H1 (cell line): ENCODE measurements at regions not wholly inside any gene's neighbourhood (a gene's known extent, or its start where the extent isn't known, plus 50 kb on each side); places are given as distances from the start of the nearest gene placed in this dataset.

Experiments used
- ASH2L ChIP-seq: fragments of 200-600, 300-600 bp; sonication (generic); IDR thresholded peaks from one replicate; pipeline ENCODE4 v1.7.1; 2017; ENCODE audit warnings: low read length
- BCL11A ChIP-seq, 2 experiments: IDR thresholded peaks; one replicate each; pipeline ENCODE4 v1.6.1; 2011; ENCODE audit warnings: low read depth in 2 of 2, low read length in 2 of 2, mild to moderate bottlenecking in 2 of 2
- JUND ChIP-seq: IDR thresholded peaks from 2 replicates; pipeline ENCODE4 v1.6.1; 2011; ENCODE audit warnings: mild to moderate bottlenecking, improper control_type of control experiment, low read length
- YY1 ChIP-seq: IDR thresholded peaks from 2 replicates; pipeline ENCODE4 v1.6.1; 2011; ENCODE audit warnings: low read depth, mild to moderate bottlenecking, low read length
- TF ChIP-seq, protein P1 (sequence below): IDR thresholded peaks from 2 replicates; pipeline ENCODE4 v1.6.1; 2012; ENCODE audit warnings: inconsistent platforms

DNA sequence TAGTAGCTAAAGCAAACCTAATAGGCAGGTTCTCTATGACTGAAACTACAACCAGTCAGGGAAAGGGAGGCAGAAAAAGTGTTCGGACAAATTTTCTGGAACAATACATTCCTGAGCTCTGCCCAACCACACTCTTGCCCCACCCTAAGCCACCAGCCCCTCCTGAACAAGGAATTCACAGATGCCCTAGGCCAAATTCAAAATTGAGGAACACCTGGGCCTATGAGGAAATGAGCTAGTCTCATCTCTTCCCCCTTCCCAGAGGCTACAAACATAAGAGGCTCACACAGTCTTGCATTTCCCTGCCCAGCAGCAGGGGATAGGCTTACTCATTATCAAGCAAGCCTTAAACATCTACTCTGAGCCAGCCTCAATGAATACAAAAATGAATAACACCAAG is 284.7 kb downstream of the ZNF674 start (continued):
- TF ChIP-seq ASH2L (no peak), JUND (no peak), YY1 (no peak), BCL11A (IDR thresholded peaks at IDR 0.05; ENCODE audit: low read depth in 2 of 2, low read length in 2 of 2) (no peak)
- TF ChIP-seq, protein P1, sequence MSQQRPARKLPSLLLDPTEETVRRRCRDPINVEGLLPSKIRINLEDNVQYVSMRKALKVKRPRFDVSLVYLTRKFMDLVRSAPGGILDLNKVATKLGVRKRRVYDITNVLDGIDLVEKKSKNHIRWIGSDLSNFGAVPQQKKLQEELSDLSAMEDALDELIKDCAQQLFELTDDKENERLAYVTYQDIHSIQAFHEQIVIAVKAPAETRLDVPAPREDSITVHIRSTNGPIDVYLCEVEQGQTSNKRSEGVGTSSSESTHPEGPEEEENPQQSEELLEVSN = no peak
